Activated CD4-positive, alpha-beta T cell treated with anti-CD3 and anti-CD28 coated beads, Interleukin-2, amount 50 U/mL, for 48 hours (primary cell): ENCODE measurements at regions not wholly inside any gene's neighbourhood (a gene's known extent, or its start where the extent isn't known, plus 50 kb on each side); places are given as distances from the start of the nearest gene placed in this dataset.

Experiments used
- DNase-seq, 2 experiments: peaks; one replicate each; pipeline ENCODE4 v3.0.0-alpha.2; 2020

GRCh38 chr3:73926360-73927202 lies 301.8 kb upstream of the PDZRN3 start:
- DNase-seq = no peak

- DNase-seq = no peak
Measured at GRCh38 chr3:73925011-73925410, 300.3 kb upstream of the PDZRN3 start.

DNA sequence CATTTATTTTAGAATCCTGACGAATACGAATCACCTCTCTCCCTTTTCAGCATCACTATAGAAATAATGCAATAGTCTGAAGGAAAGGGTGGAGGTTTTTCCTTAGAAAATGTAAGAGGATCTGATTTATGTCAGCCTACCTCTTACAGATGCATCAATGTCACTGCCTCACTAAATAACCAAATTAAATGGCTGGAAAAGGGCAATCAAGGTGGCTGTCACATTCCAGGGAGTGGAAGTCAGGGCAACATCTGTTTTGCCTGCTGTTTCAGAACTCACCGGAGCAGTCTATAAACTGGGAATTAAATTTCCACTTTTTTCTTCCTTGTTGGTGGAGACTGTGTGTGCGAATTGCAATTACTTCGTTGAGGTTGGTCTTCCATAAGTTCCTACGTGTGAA lies 299.3 kb upstream of the PDZRN3 start:
- DNase-seq = no peak

GRCh38 chr3:73917643-73918042 lies 292.9 kb upstream of the PDZRN3 start:
- no peak for DNase-seq

DNA sequence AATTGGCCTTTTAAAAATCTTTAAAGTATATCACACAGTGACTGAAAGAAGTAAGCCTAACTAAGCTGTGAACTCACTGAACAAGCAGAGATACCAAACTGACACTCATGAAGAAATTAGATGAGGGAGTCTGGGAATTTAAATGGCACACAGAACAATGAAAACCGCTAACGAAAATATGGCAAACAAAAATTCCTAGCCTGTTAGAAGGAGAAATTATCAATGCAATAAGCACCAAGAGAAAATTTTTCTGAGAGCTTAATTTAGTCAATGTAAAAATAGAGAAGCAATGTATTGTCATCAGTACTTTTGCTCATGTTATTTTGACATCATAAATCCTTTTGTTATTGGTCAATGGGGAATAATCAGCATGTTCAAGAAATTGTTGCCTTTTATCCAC lies 291.1 kb upstream of the PDZRN3 start:
- DNase-seq = no peak

GRCh38 chr3:73908218-73908617 lies 283.5 kb upstream of the PDZRN3 start:
- DNase-seq = no peak

- DNase-seq = no peak
Measured at GRCh38 chr3:73901686-73902085, 276.9 kb upstream of the PDZRN3 start.

DNA sequence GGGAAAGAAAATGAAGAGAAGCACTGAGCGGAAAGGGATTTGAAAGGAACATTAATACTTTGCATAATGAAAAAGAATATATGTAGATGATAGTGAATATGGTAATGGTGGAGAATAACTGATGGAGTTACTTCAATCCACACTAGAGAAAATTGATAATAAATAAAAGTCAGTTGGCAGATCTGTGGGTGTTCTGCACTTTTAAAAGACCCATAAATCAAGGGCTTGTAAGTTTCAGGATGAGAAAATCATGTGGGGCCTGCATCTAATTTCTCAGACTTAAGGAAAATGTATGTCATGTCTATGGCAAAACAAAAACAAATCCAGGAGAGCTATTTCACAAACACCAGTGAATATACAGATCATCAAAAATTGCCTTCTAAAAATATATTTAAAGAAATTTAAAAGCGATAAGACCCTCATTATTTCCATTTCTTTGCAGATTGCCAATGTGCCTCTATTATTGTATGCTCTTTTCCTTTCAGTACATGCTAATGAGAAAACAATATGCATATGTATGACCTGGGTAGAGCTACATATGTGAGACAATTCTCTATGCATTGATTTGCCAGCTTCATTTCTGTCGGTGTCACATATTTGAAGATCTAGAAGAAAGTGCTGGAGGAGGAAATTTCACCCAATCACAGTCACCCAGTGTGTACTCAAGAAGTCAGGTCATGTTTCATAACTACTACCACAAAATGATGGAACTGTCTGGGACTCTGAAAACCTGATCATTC lies 269.9 kb upstream of the PDZRN3 start:
- DNase-seq = no peak

DNA sequence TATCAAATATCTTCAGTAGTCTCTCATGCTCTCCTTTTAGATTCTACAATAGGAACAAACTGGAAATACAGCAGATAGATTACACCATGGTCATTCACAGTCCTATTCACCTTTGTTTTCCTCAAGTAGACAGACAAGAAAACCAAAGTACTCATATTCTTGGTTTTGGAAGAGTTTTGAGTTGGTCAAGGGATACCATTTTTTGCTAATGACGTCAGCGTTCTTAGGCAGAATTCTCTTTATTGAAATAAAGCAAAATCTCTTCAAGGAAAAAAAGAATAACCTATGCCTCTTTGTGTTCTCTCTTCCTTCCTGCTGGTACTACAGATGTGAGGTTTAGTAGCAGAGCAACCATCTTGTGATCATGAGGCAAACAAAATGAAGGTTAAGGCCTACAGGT lies 268.3 kb upstream of the PDZRN3 start:
- no peak for DNase-seq

- DNase-seq = no peak
Measured at GRCh38 chr3:73885862-73886261, 261.1 kb upstream of the PDZRN3 start.

GRCh38 chr3:73884361-73884760 lies 259.6 kb upstream of the PDZRN3 start:
- DNase-seq = no peak

GRCh38 chr3:73883497-73883896 lies 258.8 kb upstream of the PDZRN3 start:
- no peak for DNase-seq

DNA sequence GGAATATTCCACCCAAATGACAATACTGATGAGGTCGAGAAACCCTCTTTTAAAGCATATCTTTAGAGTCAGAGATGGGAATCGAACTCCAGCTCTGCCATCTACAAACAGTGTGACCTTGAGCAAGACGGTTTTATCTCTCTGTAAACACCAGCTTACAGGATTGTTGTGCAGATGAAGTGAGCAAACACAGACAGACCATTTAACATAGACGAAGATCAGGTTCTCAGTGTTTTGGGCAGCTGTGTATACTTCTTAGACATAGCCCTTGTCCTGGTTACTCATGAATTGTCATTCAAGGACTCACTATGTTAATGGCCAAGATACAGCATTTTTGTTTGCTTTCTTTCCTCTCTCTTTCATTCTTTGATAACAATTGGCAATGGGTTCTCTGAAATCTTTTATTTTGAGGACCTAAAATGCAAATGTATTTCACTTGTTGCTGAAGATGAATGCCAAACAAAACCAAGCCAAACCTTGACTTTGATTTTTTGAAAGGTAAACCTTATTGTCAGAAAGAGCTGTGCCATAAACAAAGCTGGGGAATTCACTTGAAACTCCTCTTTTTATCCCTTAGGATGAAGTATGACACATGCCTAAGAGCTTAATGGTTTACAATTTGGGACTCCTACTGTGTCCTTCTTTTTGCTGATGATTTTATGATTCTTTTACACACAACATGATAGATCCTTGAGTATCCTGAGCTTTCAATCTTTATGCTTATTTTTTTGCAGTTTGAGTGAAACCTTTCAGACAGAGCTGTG lies 250.0 kb upstream of the PDZRN3 start:
- no peak for DNase-seq

DNA sequence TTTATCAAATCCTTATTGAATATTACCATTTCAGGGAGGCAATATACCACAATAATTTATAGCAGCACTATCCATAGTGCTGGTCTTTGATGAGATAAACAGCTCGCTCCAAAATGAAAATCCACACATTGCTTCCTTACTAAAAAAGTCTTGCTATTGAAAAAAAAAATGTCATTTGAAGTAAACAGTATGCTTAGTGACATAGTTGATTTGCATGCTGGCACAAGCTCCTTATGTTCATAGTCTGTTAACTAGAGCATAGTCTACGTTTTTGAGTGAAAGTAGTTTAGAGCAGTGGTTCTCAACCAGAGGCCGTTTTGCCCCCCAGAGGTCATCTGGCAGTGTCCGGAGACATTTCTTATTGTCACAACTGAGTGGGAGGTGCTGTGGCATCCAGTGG lies 249.4 kb upstream of the PDZRN3 start:
- no peak for DNase-seq

DNA sequence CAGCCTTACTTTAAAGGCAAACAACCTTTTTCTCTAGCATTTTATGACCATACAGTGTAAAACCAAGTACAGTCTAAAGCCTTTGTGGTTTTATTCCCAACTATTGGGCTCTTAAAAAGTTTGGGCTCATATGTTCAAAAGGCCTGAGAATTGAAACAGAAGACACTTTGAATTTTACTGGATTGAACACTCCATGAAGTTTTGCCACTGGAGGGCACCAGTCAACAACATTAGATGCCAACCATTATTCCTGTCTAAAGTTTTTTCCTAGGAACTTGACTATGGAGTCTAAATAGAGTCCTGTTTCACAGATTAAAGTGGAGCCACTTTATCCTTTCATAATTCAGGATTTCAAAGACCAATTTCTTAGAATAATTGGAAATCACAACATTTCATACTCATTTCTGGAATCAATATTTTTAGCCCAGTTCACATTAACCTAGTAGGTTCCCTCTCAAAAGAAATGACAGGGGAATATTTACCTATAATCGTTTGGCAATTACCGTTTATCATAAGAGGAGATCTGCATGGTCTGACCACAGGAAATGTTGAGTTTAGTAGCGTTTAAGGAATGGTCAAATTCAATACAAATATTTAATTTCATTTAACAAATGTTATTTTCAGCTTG lies 244.1 kb upstream of the PDZRN3 start:
- no peak for DNase-seq

- DNase-seq = no peak
Measured at GRCh38 chr3:73867524-73867923, 242.8 kb upstream of the PDZRN3 start.

- DNase-seq = no peak
Measured at GRCh38 chr3:73866846-73867245, 242.1 kb upstream of the PDZRN3 start.

- DNase-seq = no peak
Measured at GRCh38 chr3:73863546-73864079, 238.9 kb upstream of the PDZRN3 start.

- DNase-seq = no peak
Measured at GRCh38 chr3:73855813-73856212, 231.1 kb upstream of the PDZRN3 start.

DNA sequence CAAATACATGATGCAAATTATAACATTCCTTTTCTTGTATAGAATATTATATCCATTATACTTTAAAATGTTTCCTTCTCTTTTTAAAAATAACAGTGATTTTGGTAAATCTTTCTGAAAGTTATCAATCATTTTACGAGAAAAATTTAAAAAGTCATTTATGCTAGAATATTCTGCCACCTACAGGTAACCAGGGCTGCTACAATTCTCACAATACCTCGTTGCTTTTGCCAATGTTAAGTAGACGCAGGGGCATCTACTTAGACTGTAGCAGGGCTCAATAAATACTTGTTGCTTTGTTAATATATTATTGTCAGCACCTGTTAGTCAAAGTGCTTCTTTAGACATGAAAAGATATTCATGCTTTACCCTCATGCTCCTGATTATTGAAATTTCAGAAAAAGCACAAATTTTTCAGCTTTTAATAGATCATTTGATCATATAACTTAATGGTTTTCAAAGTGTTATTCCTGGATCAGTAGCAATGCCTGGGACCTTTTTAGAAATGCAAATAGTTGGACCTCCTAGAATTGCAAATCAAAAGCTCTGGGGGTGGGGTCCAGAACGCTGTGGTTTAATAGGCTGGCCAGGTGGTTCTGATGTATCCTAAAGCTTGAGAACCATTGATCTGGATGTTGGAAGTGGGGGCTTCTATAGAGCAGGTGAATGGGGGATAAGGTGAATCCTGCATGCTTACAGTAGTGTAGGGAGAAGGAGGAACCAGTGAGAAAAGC lies 223.6 kb upstream of the PDZRN3 start:
- DNase-seq = no peak

GRCh38 chr3:73846951-73847350 lies 222.2 kb upstream of the PDZRN3 start:
- no peak for DNase-seq

- no peak for DNase-seq
Measured at GRCh38 chr3:73839032-73839431, 214.3 kb upstream of the PDZRN3 start.
